Stimulated activated naive CD8-positive, alpha-beta T cell treated with anti-CD3 and anti-CD28 coated beads, Interleukin-15, amount 100 ng/mL, for 72 hours (primary cell): ENCODE measurements at regions not wholly inside any gene's neighbourhood (a gene's known extent, or its start where the extent isn't known, plus 50 kb on each side); places are given as distances from the start of the nearest gene placed in this dataset.
"Not testable (repeated sequence)": the region's sequence is repeated elsewhere in the genome, so short reads cannot be mapped to it uniquely, and the experiment has no call there.

Experiments
- ATAC-seq: fragments of 150-1000 bp; cut with Tn5 transposase; 2 replicates; pipeline ENCODE4 v1.10.0; 2021; ENCODE audit warnings: mild to moderate bottlenecking, moderate library complexity
- DNase-seq, 2 donors: peaks; one replicate each; pipeline ENCODE4 v3.0.0; 2021 to 2022
- H3K27ac Mint-ChIP-seq, 2 donors: one replicate each; pipeline ENCODE4 v1.8.0; 2022; ENCODE audit warnings: mild to moderate bottlenecking in 2 of 2, mixed read lengths in 2 of 2, moderate library complexity in 2 of 2
- H3K27me3 Mint-ChIP-seq: one replicate; pipeline ENCODE4 v1.8.0; 2022; ENCODE audit warnings: mixed read lengths
- H3K4me1 Mint-ChIP-seq: one replicate; pipeline ENCODE4 v1.8.0; 2022; ENCODE audit warnings: mild to moderate bottlenecking, mixed read lengths
- H3K4me3 Mint-ChIP-seq, 2 donors: one replicate each; pipeline ENCODE4 v1.8.0; 2022; ENCODE audit warnings: mild to moderate bottlenecking in 2 of 2, mixed read lengths in 2 of 2, moderate library complexity in 1 of 2
- H3K9me3 Mint-ChIP-seq, 2 donors: one replicate each; pipeline ENCODE4 v1.8.0; 2022; ENCODE audit warnings: mixed read lengths in 2 of 2

- no peaks in the 10 kb centered on the region for H3K4me1 Mint-ChIP-seq
- DNase-seq (no peak), ATAC-seq (no peak)
- peaks cover 25 to 30% of the 10 kb centered on the region in 2 donors for H3K9me3 Mint-ChIP-seq
- no peak overlapping the region for H3K4me3 Mint-ChIP-seq
- H3K27ac Mint-ChIP-seq = no peak overlapping the region
- no peaks in the 10 kb centered on the region for H3K27me3 Mint-ChIP-seq
These were observed 59.3 kb downstream of the GPR88 start for GRCh38 chr1:100597061-100597741.

GRCh38 chr1:100597784-100598183, 59.8 kb downstream of the GPR88 start:
- Mint-ChIP-seq H3K4me1 (no peaks in the 10 kb centered on the region), H3K4me3 (no peak overlapping the region), H3K27ac (no peak overlapping the region), H3K27me3 (no peaks in the 10 kb centered on the region), H3K9me3 (peaks cover 29 to 36% of the 10 kb centered on the region in 2 donors)
- DNase-seq (no peak), ATAC-seq (no peak)

GRCh38 chr1:100600377-100600776, 62.4 kb downstream of the GPR88 start:
- not testable (repeated sequence) for H3K27me3 Mint-ChIP-seq, ATAC-seq, DNase-seq, H3K4me3 Mint-ChIP-seq, H3K4me1 Mint-ChIP-seq, H3K27ac Mint-ChIP-seq
- peaks cover 38 to 40% of the 10 kb centered on the region in 2 donors for H3K9me3 Mint-ChIP-seq

DNA sequence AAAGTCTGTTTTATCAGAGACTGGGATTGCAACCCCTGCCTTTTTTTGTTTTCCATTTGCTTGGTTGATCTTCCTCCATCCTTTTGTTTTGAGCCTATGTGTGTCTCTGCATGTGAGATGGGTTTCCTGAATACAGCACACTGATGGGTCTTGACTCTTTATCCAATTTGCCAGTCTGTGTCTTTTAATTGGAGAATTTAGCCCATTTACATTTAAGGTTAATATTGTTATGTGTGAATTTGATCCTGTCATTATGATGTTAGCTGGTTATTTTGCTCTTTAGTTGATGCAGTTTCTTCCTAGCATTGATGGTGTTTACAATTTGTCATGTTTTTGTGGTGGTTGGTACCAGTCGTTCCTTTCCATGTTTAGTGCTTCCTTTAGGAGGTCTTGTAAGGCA, 64.1 kb downstream of the GPR88 start:
- not testable (repeated sequence) for H3K27me3 Mint-ChIP-seq, H3K27ac Mint-ChIP-seq, ATAC-seq, H3K4me1 Mint-ChIP-seq, DNase-seq, H3K4me3 Mint-ChIP-seq
- H3K9me3 Mint-ChIP-seq = peaks cover 33% of the 10 kb centered on the region in 2 donors

GRCh38 chr1:100604372-100604771, 66.4 kb downstream of the GPR88 start:
- Mint-ChIP-seq H3K27me3 (peaks cover 9% of the 10 kb centered on the region), H3K4me1 (no peaks in the 10 kb centered on the region), H3K9me3 (peaks cover 27 to 32% of the 10 kb centered on the region in 2 donors), H3K4me3 (no peak overlapping the region), H3K27ac (no peak overlapping the region)
- DNase-seq (no peak), ATAC-seq (no peak)

- H3K27me3 Mint-ChIP-seq = peaks cover 9% of the 10 kb centered on the region
- no peaks in the 10 kb centered on the region for H3K4me1 Mint-ChIP-seq
- H3K27ac Mint-ChIP-seq = no peak overlapping the region
- no peak overlapping the region for H3K4me3 Mint-ChIP-seq
- ATAC-seq = peak; percentile 49
- H3K9me3 Mint-ChIP-seq = peaks cover 18 to 20% of the 10 kb centered on the region in 2 donors
- DNase-seq = no peak
These were observed 68.5 kb downstream of the GPR88 start for GRCh38 chr1:100606438-100606837.

DNA sequence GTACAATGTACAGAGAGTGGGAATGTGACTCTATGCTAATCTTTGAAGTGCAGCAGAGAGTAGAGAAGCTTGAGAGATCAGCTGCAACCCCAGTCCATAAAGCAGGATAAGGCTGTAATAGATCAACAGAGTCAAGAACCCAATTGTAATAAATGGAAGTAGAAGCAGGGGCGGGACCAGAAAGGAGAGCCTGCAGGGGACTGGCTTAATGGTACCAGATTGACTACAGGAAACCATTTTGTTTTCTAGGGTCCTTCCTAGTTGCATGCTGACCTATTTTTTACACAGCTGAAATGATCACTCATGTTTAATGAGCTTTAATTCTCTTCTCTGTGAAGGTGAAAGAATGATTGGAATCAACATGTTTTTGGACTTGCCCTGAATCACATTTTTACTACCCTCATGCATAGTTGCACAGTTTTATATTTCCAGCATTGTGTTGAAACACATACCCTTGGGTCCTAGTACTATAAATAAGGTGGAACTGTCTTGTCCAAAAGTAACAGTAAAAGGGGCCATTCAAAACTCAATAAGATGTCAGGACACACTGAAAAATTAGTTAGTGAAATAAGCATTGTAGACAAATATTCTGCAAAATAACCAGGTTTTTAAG, 69.8 kb downstream of the GPR88 start:
- DNase-seq = no peak
- no peak overlapping the region for H3K27ac Mint-ChIP-seq
- H3K9me3 Mint-ChIP-seq = peaks cover 5 to 9% of the 10 kb centered on the region in 2 donors
- ATAC-seq = no peak
- peaks cover 9% of the 10 kb centered on the region for H3K27me3 Mint-ChIP-seq
- no peak overlapping the region for H3K4me3 Mint-ChIP-seq
- no peaks in the 10 kb centered on the region for H3K4me1 Mint-ChIP-seq

DNA sequence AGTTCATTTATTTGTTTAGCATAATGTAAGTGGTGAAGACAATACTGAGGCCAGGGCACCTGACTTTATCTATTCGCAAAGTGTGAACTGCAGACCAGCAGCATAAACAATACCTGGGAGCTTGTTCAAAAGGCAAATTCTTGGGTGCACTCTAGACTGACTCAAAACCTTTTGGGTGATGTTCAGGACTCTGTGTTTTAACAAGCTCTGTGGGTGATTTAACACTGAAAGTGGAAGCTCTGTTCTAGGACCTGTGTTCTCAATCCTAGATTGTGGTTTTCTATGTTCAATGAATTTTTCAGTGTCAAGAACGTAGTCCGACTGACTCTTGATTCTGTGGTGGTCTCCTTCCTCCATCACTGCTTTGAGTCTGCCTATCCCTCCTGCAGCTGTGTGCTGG, 71.9 kb downstream of the GPR88 start:
- ATAC-seq (peak; percentile 17), DNase-seq (no peak)
- H3K27me3 Mint-ChIP-seq = peaks cover 9% of the 10 kb centered on the region
- H3K9me3 Mint-ChIP-seq = no peaks in the 10 kb centered on the region
- no peak overlapping the region for H3K4me3 Mint-ChIP-seq
- H3K27ac Mint-ChIP-seq = no peak overlapping the region
- H3K4me1 Mint-ChIP-seq = peaks cover 18% of the 10 kb centered on the region

GRCh38 chr1:100611086-100611485, 73.1 kb downstream of the GPR88 start:
- Mint-ChIP-seq H3K9me3 (no peaks in the 10 kb centered on the region), H3K4me3 (no peak overlapping the region), H3K4me1 (peaks cover 25% of the 10 kb centered on the region), H3K27me3 (peaks cover 5% of the 10 kb centered on the region), H3K27ac (no peak overlapping the region)
- no peak for ATAC-seq
- no peak for DNase-seq

DNA sequence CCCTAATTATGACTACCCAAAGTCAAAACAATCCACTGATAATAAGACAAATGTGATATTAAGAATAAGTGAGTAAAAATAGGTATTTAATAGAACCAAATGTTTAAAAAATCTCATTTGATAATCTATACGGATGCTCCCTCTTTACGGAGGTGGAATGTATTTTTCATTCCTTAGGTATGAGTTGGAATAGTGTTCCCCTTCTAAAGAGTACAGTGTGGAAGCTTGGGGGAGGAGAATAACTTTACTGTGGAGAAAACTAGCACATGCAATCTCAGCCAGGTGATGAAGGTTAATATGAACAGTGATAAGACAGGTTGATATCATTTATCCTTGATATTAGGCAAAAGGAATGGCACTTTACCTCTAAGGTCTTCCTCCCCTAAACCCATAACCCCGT, 74.6 kb downstream of the GPR88 start:
- no peak for ATAC-seq
- Mint-ChIP-seq H3K4me1 (peaks cover 25% of the 10 kb centered on the region), H3K27me3 (no peaks in the 10 kb centered on the region), H3K9me3 (no peaks in the 10 kb centered on the region), H3K4me3 (no peak overlapping the region), H3K27ac (no peak overlapping the region)
- DNase-seq = no peak

GRCh38 chr1:100613817-100614559, 76.0 kb downstream of the GPR88 start:
- no peaks in the 10 kb centered on the region for H3K9me3 Mint-ChIP-seq
- H3K27me3 Mint-ChIP-seq = no peaks in the 10 kb centered on the region
- peak overlapping the region; percentile 6 to 62 for H3K4me3 Mint-ChIP-seq
- peaks cover 25% of the 10 kb centered on the region for H3K4me1 Mint-ChIP-seq
- peak overlapping the region in 1 of 2 donors; percentile 73 for H3K27ac Mint-ChIP-seq
- ATAC-seq = peak; percentile 77
- no peak for DNase-seq

- H3K4me3 Mint-ChIP-seq = peak overlapping the region; percentile 59 to 62
- H3K9me3 Mint-ChIP-seq = no peaks in the 10 kb centered on the region
- H3K27me3 Mint-ChIP-seq = no peaks in the 10 kb centered on the region
- peak overlapping the region; percentile 59 to 91 for H3K27ac Mint-ChIP-seq
- peaks cover 25% of the 10 kb centered on the region for H3K4me1 Mint-ChIP-seq
- peak; percentile 52 for ATAC-seq
- DNase-seq = no peak
These were observed 76.6 kb downstream of the GPR88 start for GRCh38 chr1:100614570-100614969.

DNA sequence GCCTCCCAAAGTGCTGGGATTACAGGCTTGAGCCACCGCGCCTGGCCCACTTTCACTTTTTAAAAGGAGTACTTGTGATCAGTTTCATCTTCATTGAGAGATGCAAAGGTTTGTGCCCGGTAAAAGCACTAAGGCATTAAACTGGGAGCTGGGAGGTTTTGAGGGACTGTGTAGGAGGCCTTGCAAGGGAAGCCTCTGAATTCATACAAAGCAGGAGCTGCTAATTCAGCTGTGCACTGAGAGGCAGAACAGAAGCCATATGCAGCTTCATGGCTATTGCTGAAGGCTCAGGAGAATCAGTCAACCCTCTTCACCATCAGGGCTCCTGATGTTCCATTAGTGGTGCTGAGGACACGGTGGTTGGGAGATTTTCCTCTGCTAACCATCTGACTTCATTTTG, 77.7 kb downstream of the GPR88 start:
- Mint-ChIP-seq H3K4me1 (peaks cover 25% of the 10 kb centered on the region), H3K9me3 (no peaks in the 10 kb centered on the region), H3K27me3 (no peaks in the 10 kb centered on the region), H3K27ac (peak overlapping the region; percentile 17 to 74), H3K4me3 (no peak overlapping the region)
- ATAC-seq (no peak), DNase-seq (no peak)

DNA sequence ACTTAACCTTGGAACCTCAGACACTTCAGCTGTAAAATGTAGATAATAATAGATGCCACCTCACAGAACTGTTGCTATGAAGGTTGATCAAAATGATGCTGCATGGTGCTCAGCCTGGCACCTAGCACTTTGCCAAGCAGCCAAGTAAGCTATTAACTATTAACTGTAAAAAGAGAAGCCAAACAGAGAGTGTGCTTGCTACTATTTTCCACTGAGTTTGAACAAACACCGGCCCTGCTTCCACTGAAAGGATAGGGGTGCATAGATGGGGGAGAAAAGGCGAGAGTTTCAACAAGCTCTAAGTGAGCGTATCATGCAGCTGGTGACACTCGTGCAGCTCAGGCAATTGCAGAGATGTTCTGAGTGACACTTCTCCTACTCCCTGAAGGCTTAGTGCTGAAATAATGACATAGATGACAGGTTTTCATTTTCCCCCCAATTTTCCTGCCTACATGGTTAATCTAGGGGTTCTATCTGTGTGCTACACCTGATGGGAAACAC, 78.2 kb downstream of the GPR88 start:
- ATAC-seq (no peak), DNase-seq (no peak)
- no peak overlapping the region for H3K4me3 Mint-ChIP-seq
- H3K27me3 Mint-ChIP-seq = no peaks in the 10 kb centered on the region
- no peak overlapping the region for H3K27ac Mint-ChIP-seq
- H3K4me1 Mint-ChIP-seq = peaks cover 25% of the 10 kb centered on the region
- no peaks in the 10 kb centered on the region for H3K9me3 Mint-ChIP-seq

DNA sequence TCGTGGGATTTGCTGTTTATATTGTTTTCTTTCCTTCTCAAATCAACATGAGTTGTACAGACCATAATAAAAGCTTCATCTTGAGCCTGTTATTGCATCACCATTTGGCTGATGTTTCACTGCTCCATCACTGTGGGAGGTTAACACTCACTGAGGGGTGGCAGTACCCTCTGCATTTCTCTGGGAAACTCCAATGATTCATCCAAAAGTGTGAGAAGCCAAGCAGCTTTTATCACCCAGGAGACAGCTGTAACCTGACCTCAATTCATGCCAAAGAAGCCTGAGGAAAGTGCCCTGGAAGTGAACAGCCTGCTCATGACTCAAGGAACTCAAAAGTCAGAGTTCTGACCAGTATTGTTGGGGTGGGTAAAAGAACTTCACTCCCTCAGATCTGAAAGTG, 84.1 kb downstream of the GPR88 start:
- Mint-ChIP-seq H3K4me1 (peaks cover 7% of the 10 kb centered on the region), H3K27ac (peak overlapping the region; percentile 20 to 24), H3K9me3 (no peaks in the 10 kb centered on the region), H3K4me3 (no peak overlapping the region), H3K27me3 (no peaks in the 10 kb centered on the region)
- peak; percentile 83 for ATAC-seq
- DNase-seq = peak in 1 of 2 donors; percentile 41

DNA sequence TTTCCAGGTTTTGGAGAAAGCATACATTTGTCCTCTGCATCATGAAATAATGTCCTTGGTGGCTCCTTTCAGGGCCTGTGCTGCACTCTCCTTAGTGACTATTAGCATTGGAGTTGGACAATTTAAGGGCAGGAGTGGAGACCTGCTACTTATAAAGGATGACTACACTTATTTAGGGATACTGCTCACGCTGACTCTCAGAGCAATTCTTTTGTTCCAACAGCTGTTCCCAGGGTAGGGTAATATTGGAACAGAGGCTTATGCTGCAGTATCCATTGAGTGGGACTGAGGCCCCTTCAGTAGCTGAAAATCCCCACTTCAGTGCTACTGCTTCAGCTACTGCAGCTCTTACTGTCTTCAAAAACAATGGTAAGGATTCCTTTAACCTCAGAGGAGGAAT, 84.6 kb downstream of the GPR88 start:
- DNase-seq = no peak
- H3K27ac Mint-ChIP-seq = no peak overlapping the region
- no peak for ATAC-seq
- no peaks in the 10 kb centered on the region for H3K27me3 Mint-ChIP-seq
- no peaks in the 10 kb centered on the region for H3K9me3 Mint-ChIP-seq
- H3K4me1 Mint-ChIP-seq = peaks cover 12% of the 10 kb centered on the region
- no peak overlapping the region for H3K4me3 Mint-ChIP-seq
